ENCODE measurements at regions not wholly inside any gene's neighbourhood (a gene's known extent, or its start where the extent isn't known, plus 50 kb on each side); places are given as distances from the start of the nearest gene placed in this dataset.

DNA sequence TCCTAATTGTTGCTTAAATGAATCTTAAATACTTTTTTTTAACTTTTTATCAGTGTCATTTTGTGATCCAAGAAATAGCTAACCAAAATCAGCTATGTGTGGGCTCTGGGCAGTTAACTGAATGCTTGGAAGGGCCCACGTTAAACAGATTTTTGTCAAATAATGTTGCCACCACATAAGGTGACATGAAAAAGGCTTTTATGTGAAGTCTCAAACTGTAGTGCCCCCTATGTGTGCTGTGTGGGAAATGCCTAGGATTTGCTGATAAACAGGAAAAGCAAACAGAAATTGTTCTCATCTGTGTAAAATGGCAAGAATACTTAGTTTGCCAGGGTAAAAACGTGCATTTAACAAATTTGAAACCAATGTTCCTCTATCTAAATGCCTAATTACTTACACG lies 242.2 kb downstream of the ZNF516 start:
- DNase-seq: no peak

DNA sequence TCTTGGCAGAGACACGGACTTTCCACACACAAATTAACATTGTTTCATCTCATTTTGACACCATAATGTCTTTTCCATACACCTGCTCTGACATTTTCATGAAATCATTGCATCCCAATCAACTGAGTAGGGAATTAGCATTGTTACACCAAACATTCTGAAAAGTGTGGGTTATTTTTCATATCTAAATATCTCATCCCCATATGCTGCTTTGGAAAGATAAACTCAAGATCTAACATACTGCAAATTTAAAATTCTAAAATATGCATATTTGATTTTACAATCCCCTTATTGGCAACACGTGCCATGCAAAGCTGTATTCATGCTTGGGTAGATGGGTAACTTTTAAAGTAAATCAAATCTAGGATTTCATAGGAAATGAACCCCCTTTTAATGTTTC lies 242.9 kb downstream of the ZNF516 start:
- DNase-seq: no peak

DNA sequence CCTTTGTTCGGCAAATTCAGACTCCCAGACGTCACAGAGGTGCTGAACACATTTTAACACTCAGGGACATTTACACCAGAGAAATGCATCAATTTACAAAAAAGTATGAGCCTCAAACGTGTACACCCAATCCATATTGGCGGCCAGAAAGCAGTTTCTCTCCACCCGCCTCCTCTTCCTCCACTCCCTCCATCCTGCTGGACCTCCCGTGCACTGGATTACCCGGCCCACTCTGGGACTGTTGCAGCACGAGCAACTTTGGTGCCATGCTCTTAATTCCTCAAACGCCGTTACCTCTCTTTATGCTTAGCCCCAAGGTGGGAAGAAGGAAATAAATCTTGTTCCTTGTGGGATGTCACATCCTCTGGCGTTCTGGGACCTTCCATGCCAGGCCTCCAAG lies 243.4 kb downstream of the ZNF516 start:
- DNase-seq: no peak

DNA sequence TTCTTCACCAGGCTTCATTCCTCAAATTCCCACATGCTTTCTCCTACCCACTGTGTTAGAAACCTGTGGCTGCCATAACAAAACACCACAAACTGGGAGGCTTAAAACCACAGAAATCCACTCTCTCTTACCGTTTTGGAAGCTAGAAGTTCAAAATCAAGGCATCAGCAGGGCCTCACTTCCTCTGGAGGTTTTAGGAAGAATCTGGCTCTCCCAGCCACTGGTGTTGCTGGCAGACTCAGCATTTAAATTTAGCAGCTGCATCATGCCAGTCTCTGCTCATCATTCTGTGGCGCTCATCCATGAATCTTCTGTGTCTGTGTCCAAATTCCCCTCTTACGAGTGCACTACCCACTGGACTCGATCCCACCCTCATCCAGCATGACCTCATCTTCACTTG lies 248.5 kb downstream of the ZNF516 start:
- no peak for DNase-seq

DNA sequence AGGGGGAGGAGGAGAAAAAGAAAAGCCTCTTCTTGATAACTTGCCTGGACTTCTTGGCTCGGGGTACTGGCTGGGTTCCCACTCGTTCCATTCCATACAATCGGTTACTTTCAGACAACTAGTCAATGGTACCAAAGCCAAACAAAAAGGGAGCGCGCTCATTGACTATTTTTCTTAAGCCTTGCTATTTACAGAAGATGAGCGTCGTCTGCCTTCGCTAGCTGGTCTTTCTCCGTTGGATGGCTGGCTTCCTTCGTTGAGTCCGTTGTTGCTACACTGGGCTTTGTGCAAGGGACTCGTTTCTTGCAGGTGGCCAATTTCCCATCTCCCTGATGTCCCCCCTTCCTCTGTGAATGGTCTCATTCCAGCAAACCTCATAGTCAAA lies 260.4 kb downstream of the ZNF516 start:
- no peak for DNase-seq

DNA sequence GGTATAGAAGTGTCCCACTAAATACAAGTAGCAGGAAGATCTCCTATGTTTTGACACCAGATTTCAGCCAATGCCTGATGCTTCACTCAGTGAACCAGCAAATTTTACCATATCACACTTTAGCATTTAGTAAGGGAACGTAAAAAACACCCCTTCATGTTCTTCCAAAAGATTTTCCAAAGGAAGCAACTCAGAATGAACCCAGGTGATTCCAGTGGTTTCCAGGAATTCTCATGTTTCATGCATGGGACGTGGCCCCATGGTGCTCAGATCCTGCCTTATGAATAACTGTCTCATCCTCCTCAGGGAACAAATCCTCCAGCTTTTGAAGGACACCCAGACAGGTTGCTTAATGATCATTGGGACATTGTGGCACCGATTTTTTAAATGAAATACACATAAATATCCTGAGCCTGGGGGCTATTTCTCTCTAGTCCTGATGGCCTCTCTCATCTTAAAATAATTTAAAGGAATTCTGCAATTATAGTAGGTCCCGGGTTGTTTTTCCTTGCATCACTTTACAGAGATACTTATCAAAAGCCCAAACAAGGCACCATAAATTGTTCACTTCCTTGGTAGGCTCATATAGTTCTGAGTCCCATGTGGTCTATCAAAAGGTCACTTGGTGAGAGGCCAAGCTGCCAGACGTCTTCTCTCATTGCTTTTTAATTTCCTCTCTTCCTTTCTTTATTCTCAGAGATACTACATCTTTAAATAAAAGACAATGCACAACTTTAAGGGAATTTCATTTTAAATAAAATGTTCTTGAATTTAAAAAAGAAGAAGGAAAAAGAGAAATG lies 261.0 kb downstream of the ZNF516 start:
- DNase-seq: no peak

DNA sequence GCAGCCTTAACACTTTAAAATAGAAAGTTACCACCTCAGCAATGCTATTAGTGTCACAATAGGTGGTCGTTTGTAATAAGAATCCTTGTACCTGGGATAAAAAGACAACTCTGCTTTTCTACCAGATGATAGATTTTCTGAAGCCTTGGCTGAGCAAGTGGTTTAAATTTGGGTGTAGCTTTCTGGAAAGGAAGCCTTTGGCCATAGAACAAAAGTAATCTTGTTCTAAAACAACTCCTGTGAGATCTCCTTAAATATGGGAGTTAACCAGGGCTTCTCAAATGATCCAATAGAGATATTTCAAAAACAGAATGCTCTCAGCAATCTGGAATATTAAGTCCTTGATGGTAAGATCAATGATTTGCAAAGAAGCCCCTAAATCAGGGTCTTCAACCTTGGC lies 261.6 kb downstream of the ZNF516 start:
- no peak for DNase-seq

DNA sequence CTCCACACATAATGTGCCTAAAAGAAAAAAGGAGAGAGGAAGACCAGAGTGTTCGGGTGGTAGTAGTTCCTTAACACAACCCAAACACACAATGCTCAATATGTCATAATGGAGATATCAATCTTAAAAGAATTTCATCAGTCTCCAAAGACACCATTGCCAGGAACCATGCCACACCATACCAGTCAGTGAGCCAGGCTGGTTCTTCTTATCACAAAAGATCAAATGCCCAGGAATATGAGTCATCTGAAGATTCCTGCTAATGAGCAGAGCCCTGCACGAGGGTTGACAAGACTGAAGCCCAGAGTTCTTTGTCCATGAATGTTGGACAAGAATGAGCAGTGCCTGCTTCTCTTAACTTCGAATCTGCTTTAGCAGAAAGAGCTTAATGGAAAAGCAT lies 262.3 kb downstream of the ZNF516 start:
- no peak for DNase-seq

DNA sequence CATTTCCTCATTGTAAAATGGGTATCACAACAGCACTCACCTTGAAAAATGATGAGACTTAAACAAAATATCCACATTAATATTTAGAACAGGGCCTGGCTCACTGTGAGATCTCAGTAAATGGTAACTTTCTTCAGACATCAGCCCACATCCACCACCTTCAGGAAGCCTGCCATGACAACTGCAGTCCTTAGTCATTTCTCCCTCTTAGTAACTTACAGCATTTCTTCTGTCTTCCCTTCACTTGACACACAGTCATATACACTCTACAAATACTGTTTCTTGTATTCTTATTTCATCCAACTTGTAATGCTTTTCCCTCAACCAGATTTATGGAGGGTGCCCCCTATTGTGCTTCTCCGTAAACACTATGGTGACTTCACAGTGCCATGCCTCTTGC lies 263.0 kb downstream of the ZNF516 start:
- DNase-seq: no peak

DNA sequence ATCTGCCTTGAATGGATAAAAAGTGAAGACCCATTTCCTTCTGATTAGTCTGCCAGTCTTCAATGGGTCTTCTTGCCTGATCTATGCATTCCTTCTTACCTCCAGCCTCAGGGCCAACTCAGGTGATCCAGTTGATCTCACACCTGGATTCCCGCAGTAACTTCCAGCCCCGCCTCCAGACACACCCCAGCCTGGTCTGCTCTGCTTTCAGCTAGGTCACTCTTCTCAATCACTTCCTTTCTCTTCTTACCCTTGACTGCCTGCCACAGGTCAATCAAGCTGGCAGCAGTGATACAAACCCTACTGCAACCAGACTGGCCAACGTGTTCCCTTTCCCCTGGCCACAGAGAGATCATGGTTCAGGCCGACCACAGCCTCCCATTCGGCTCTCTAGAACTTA lies 263.6 kb downstream of the ZNF516 start:
- DNase-seq: no peak

DNA sequence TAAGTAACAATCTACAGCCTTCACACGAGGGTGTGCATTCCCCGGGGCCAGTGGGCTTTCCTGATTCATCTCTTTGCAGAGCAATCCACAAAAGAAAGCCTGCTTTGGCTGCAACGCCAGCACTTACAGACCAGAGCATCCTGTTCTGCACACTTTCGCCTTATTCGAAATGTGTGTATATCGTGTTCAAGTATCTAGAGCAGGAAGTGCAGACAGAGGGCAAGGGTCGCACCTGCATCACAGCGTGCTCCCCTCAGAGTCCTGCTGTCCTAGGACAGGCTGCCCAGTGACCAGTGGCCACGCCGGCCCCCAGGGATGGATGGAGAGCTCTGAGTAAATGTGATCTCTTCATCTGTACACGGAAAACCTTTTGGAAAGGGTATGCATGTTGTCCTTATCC lies 264.3 kb downstream of the ZNF516 start:
- no peak for DNase-seq

DNA sequence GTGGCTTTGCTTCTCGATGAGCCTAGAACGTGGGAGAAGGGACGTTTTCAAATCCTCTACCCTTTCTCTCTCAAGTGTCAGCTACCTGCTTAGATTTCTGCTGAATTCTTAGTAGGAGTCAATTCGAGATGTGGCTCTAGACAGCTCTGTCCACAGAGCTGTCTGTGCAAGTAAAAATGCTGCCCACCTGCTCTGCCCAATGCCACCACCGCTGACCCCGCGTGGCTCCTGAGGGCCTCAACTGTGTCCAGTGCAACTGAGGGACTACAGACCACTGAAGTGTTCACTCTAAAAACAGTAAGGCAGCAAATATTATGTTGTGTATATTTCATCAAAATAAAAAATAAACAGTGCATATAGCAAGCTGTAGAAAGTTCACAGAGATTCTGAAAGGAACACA lies 266.3 kb downstream of the ZNF516 start:
- no peak for DNase-seq

DNA sequence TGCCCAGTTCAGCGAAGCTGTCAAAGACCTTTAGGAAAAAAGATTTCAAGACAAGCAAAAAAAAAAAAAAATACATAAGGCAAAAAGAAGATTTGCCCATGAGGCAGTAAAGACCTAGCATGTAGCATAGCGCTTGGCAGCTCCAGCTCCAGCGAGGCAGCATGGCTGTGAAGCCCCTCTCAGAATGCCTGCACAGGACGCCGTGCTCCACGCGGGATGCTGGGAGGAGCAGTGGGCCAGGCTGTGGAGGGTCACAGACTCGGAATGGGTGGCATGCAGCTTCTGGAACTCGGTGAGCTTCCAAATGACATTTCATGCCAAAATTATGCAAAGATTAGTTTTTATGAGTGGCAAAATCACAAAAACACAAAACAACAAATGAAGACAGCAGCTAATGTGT lies 267.3 kb downstream of the ZNF516 start:
- no peak for DNase-seq

DNA sequence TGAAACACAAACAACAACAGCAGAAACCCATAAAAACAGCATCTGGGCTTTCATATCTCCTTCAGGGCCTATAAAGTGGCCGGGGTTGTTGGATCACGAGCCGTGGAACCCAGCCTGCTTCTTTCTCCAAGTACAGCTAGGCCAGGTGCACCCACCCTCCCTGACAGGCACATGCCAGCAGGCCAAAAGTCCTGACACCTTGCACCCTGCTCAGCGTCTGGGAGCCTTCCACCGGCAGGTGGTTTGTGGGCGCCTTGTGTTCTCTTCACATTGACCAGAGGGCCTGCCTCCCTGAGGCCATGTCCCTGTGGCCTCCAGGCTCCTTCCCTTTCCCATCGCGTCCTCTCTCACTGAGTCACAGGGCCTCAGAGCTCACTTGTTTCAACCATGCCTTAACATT lies 271.6 kb downstream of the ZNF516 start:
- no peak for DNase-seq

DNA sequence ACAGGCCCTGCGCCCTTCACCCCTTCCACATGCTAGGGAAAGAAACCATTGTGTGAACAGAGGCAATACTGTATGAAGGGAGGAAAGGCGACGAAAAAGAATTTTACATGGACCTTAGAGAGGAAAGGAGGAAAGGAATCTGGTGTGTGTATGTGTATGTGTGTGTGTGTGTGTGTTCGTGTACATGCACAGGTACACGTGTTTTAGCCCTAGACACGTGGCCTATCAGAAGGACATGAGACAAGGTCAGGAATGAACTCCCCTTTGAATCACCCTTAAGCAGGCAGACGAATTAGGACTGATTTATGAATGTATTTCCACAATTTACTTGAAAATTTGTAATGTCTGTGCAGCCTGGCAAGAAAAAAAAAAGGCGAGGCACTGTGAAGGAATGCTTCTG lies 276.0 kb downstream of the ZNF516 start:
- DNase-seq: no peak

DNA sequence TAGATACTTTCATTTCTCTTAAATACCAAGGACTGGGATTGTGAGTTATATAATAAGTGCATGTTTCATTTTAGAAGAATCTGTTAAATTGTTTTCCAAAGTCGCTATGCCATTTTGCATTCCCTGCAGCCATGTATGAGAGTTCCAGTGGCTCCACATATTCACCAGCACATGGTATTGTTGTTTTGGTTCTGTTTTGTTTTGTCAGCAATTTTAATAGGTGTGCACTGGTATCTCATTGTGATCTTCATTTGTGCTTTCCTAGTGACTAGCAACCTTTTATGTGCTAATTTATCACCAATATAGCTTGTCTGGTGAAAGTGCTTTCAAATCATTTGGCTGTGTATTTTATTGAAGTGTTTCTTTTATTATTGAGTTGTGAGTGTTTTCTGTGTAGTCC lies 278.9 kb downstream of the ZNF516 start:
- DNase-seq: no peak

DNA sequence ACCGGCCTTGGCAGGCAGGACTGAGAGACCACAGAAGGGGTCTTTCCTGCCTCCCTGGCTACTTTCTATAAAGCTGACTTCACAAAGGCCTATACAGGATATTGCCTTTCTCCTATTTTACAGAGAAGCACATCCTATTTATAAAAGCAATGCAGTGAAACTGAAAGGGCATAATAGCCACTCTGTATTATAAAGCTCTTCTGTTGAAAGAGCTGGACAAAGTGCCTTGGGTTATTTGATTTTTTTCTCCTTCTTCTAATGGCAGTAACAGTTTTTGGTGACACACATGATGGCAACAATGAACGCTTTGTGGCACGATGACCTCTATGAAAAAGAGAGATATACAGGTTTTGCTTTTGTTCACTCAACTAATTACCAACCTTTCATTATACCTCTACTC lies 281.1 kb downstream of the ZNF516 start:
- no peak for DNase-seq

DNA sequence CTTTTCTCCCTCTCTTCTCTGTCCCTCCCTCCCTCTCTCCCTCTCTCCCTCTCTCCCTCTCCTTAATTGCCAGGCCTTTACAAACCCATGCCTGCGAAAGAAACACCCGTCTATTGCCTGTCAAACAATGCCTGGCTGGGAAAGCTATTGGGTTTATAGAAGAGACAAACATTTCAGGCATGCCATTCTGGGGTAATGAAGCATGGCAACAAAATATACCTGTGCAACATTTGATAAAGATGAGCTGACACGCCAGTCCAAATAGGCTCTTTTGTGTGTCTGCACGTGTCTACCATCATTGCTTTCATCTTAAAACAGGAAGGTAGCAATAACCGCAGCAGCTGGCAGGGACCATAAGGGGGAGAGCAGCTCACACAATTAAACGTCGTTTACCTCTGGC lies 282.1 kb downstream of the ZNF516 start:
- DNase-seq: peak; percentile 4

DNA sequence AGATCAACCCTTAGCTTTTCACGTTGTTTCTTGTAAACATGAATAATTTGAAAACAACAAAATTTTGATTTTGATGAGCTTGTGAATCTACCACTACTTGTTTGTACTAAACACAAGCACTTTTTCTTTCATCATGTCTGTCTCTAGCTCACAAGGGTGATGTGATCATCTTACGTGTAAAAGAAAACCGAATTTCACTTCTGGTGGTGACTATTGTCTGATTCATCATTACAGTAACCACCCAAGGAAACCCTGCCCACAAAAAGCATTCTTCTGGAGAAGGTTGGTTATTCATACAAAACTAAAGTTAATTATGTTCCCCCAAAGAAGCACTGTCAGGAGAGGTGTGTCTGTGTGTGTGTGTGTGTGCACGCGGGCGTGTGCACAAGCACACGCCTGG lies 285.4 kb downstream of the ZNF516 start:
- no peak for DNase-seq

DNA sequence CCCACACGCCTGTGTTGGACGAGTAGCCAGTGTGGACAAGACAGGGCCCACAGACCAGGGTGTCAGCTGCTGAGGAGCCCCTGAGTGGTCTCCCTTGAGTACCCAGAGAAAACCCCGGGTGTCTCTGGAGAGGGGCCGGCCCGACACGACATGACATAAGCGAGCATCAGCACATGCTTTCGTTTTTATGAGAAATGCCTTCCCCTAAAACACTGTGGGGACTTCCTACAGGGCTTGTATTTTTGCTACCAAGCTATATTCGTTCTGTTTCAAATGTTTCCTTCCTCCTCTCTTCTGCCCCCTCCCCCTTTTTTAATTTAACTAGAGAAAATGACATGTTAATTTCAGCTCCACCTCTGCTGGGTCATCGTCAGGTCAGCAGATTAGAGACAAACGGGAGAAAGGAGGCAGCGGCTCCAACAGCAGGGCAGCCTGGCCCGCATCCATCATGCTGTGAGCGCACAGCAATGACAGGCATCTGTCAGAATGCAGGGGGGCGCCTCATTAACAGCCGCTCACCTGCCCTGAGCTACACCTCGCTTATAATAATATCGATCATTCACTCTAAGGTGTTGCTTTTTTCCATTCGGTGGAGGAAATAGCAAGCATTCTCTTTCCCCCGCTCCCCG lies 286.2 kb downstream of the ZNF516 start:
- no peak for DNase-seq

DNA sequence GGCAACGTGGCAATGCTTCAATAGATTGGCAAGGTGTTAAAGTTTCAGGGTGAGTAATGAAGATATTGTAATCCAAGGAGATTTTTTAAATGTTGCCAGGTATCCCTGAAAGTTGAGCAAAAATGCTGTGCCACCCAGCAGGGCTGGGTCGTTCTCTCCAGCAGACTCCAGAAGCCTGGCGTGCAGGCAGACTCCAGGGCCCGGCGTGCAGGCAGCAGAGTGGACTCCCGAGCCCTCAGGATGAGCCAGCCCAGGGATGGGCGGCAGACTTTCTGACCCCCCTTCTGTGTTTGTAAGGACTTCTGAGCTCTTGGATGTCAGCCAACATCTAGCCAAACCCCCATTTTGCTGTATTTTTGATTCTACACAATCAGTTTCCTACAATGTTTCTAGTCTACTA lies 289.1 kb downstream of the ZNF516 start:
- no peak for DNase-seq

DNA sequence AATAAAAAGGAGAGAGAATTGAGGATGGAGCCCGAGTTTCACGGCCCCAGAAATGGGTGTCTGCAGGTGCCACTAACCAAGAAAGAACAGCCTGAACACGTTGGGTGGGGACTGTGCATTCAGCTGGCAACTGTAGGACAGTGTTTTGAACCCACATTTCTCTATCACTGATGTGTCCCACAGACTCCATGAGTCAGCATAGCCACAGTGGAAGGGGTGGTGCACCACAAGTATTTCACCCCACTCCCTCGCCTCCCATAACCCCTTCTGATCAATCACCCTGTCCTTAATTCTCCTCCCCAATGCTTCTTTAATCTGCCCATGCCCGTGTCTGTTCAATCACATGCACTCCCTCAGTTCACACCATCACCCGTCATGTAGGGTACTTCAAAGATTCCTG lies 291.5 kb downstream of the ZNF516 start:
- DNase-seq: no peak

DNA sequence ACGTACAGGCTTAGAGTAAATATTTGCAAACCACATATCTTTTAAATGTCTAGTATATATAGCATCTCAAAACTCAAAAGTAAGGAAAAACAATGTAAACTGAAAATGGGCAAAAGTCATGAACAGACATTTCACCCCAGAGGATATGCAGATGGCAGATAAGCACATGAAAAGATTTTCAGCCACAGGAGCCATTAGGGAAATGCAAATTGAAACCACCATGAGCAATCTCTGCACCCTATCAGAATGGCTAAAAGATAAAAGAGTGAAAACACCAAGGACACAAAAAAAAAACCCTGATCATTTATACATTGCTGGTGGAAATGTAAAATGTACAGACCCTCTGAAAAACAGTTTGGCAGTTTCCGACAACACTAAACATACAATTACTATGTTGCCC lies 292.7 kb downstream of the ZNF516 start:
- no peak for DNase-seq

DNA sequence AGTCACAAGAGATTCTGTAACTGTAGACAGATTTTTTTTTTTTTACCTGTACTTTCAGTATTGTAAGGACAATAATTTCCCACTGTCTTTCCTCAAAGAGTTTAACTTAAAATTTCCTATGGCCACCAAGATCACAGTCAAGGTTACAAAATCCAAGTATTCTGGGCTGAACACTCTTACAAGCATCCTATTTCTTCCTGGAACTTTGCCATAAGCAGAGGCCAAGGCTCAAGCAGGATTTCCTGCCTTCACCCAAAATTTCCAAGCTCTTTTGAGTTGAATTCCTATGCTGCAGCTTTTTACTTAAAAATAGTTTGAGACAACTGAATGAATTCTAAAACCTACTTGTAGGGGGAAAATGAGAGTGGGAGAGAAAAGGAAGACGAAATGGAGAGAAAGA lies 299.4 kb downstream of the ZNF516 start:
- DNase-seq: no peak

DNA sequence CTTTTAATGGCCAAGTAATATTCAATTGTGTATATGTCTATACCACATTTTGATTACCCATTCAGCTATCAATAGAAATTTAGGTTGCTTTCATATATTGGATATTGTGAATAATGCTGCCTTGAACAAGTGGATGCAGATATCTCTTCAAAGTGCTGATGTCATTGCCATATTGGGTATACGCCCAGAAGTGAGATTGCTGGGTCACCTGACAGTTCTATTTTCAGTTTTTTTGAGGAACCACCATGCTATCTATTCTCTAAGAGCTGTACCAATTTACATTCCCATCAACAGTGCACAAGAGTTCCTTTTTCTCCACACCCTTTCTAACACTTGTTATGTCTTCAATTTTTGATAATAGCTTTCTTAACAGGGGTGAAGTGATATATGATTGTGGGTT lies 306.9 kb downstream of the ZNF516 start:
- DNase-seq: no peak
